H9 (cell line): ENCODE measurements at regions not wholly inside any gene's neighbourhood (a gene's known extent, or its start where the extent isn't known, plus 50 kb on each side); places are given as distances from the start of the nearest gene placed in this dataset.

Experiments
- DNase-seq: peaks from one replicate; pipeline ENCODE4 v3.0.0-alpha.2; 2017
- H2AFZ ChIP-seq: one replicate; pipeline ENCODE4 v1.6.1; 2013; ENCODE audit warnings: mild to moderate bottlenecking, low read length, control low read depth, moderate library complexity
- H2AK5ac ChIP-seq: 2 replicates; pipeline ENCODE4 v1.6.1; 2013; ENCODE audit warnings: low read length, control low read depth, mixed read lengths; ENCODE audit not compliant: insufficient read length
- H2BK120ac ChIP-seq: one replicate; pipeline ENCODE4 v1.6.1; 2013; ENCODE audit warnings: low read depth, mild to moderate bottlenecking, low read length, control low read depth, inconsistent platforms; ENCODE audit not compliant: poor library complexity, severe bottlenecking
- H2BK12ac ChIP-seq: 2 replicates; pipeline ENCODE4 v1.6.1; 2013; ENCODE audit warnings: low read length, control low read depth, mixed read lengths, low read depth; ENCODE audit not compliant: insufficient read length
- H2BK15ac ChIP-seq: 2 replicates; pipeline ENCODE4 v1.6.1; 2013; ENCODE audit warnings: low read depth, low read length, control low read depth
- H2BK20ac ChIP-seq: one replicate; pipeline ENCODE4 v1.6.1; 2013; ENCODE audit warnings: low read depth, mild to moderate bottlenecking, low read length, control low read depth, inconsistent platforms; ENCODE audit not compliant: poor library complexity, severe bottlenecking
- H2BK5ac ChIP-seq: 2 replicates; pipeline ENCODE4 v1.6.1; 2013; ENCODE audit warnings: low read length, control low read depth, mixed read lengths; ENCODE audit not compliant: insufficient read length
- H3K14ac ChIP-seq: 2 replicates; pipeline ENCODE4 v1.6.1; 2013; ENCODE audit warnings: low read length, control low read depth; ENCODE audit not compliant: insufficient read depth
- H3K18ac ChIP-seq: 2 replicates; pipeline ENCODE4 v1.6.1; 2013; ENCODE audit warnings: low read depth, mild to moderate bottlenecking, mixed read lengths, low read length, control low read depth; ENCODE audit not compliant: insufficient read length
- H3K23ac ChIP-seq: 2 replicates; pipeline ENCODE4 v1.6.1; 2013; ENCODE audit warnings: low read length, control low read depth, mixed read lengths, low read depth; ENCODE audit not compliant: insufficient read length
- H3K23me2 ChIP-seq: 2 replicates; pipeline ENCODE4 v1.6.1; 2013; ENCODE audit warnings: low read depth, mild to moderate bottlenecking, mixed read lengths, low read length, control low read depth; ENCODE audit not compliant: insufficient read length, poor library complexity, severe bottlenecking
- H3K27ac ChIP-seq: 2 replicates; pipeline ENCODE4 v1.5.1; 2013; ENCODE audit warnings: low read length, control low read depth, mixed read lengths, low read depth; ENCODE audit not compliant: insufficient read length
- H3K27me3 ChIP-seq: 2 replicates; pipeline ENCODE4 v1.6.1; 2013; ENCODE audit warnings: low read length, control low read depth, inconsistent platforms; ENCODE audit not compliant: insufficient read depth
- H3K4ac ChIP-seq: 2 replicates; pipeline ENCODE4 v1.6.1; 2013; ENCODE audit warnings: low read depth, mild to moderate bottlenecking, control low read depth, inconsistent platforms, low read length, moderate library complexity
- H3K4me1 ChIP-seq: 2 replicates; pipeline ENCODE4 v1.6.1; 2013; ENCODE audit warnings: low read length, control low read depth, inconsistent platforms; ENCODE audit not compliant: insufficient read depth
- H3K4me2 ChIP-seq: 2 replicates; pipeline ENCODE4 v1.6.1; 2013; ENCODE audit warnings: low read length, control low read depth, mixed read lengths; ENCODE audit not compliant: insufficient read length, insufficient read depth
- H3K56ac ChIP-seq: 2 replicates; pipeline ENCODE4 v1.6.1; 2013; ENCODE audit warnings: low read depth, mild to moderate bottlenecking, mixed read lengths, low read length, control low read depth; ENCODE audit not compliant: insufficient read length
- H3K79me1 ChIP-seq: 2 replicates; pipeline ENCODE4 v1.6.1; 2013; ENCODE audit warnings: low read depth, mild to moderate bottlenecking, moderate library complexity, low read length, control low read depth, inconsistent platforms; ENCODE audit not compliant: insufficient read depth, poor library complexity, severe bottlenecking
- H3K79me2 ChIP-seq: 2 replicates; pipeline ENCODE4 v1.6.1; 2013; ENCODE audit warnings: low read length, control low read depth, inconsistent platforms; ENCODE audit not compliant: insufficient read depth
- H3K9ac ChIP-seq: 2 replicates; pipeline ENCODE4 v1.6.1; 2013; ENCODE audit warnings: low read length, control low read depth, mixed read lengths; ENCODE audit not compliant: insufficient read length; ENCODE audit errors: extremely low read depth
- H3K9me3 ChIP-seq: one replicate; pipeline ENCODE4 v1.6.1; 2013; ENCODE audit warnings: low read depth, low read length, inconsistent platforms; ENCODE audit not compliant: control insufficient read depth
- H3T11ph ChIP-seq: one replicate; pipeline ENCODE4 v1.6.1; 2013; ENCODE audit warnings: mild to moderate bottlenecking, low read length, control low read depth, inconsistent platforms
- H4K20me1 ChIP-seq: one replicate; pipeline ENCODE4 v1.6.1; 2013; ENCODE audit not compliant: control insufficient read depth, insufficient read length, insufficient read depth
- H4K5ac ChIP-seq: 2 replicates; pipeline ENCODE4 v1.6.1; 2013; ENCODE audit warnings: low read depth, mild to moderate bottlenecking, mixed read lengths, low read length, control low read depth; ENCODE audit not compliant: insufficient read length
- H4K8ac ChIP-seq: replicated peaks from 2 replicates; pipeline ENCODE4 v1.6.1; 2013; ENCODE audit warnings: low read length, control low read depth, mixed read lengths, low read depth; ENCODE audit not compliant: insufficient read length
- H4K91ac ChIP-seq: 2 replicates; pipeline ENCODE4 v1.6.1; 2013; ENCODE audit warnings: low read depth, mild to moderate bottlenecking, moderate library complexity, mixed read lengths, low read length, control low read depth; ENCODE audit not compliant: insufficient read length
- H3K27ac Mint-ChIP-seq, 3 experiments: 2 replicates in 2 of 3; 3 replicates in 1 of 3; pipeline ENCODE4 v1.8.0; 2020 to 2021; ENCODE audit warnings: mixed read lengths in 3 of 3, mild to moderate bottlenecking in 1 of 3, moderate library complexity in 1 of 3
- H3K27me3 Mint-ChIP-seq: 2 replicates; pipeline ENCODE4 v1.8.0; 2021; ENCODE audit warnings: low read depth, mild to moderate bottlenecking, moderate library complexity, mixed read lengths
- H3K36me3 Mint-ChIP-seq, 3 experiments: 2 replicates in 2 of 3; 3 replicates in 1 of 3; pipeline ENCODE4 v1.8.0; 2020 to 2021; ENCODE audit warnings: low read depth in 3 of 3, mixed read lengths in 3 of 3; ENCODE audit not compliant: insufficient read depth in 1 of 3
- H3K4me1 Mint-ChIP-seq, 2 experiments: 2 replicates each; pipeline ENCODE4 v1.8.0; 2020; ENCODE audit warnings: mixed read lengths in 2 of 2
- H3K4me3 Mint-ChIP-seq, 2 experiments: 2 replicates in 1 of 2; 3 replicates in 1 of 2; pipeline ENCODE4 v1.8.0; 2020 to 2021; ENCODE audit warnings: mild to moderate bottlenecking in 2 of 2, mixed read lengths in 2 of 2, moderate library complexity in 1 of 2
- H3K9me3 Mint-ChIP-seq, 2 experiments: 2 replicates in 1 of 2; 3 replicates in 1 of 2; pipeline ENCODE4 v1.8.0; 2020; ENCODE audit warnings: mild to moderate bottlenecking in 2 of 2, mixed read lengths in 2 of 2, moderate library complexity in 1 of 2
- WGBS: extraction: QIAGEN DNeasy Blood & Tissue Kit; methylation state at CpG from one replicate; pipeline ENCODE4 v1.1.7; 2013; ENCODE audit warnings: missing lambda C conversion rate, low lambda C conversion rate, mixed read lengths; ENCODE audit not compliant: insufficient read length; ENCODE audit errors: extremely low coverage; 5-methylcytosine and 5-hydroxymethylcytosine counted together
- TF ChIP-seq, protein P1 (sequence below): fragments of 200-600 bp; sonication (generic); conservative IDR thresholded peaks from 3 replicates; pipeline ENCODE4 v1.8.0; 2021; ENCODE audit warnings: antibody characterized with exemption, mild to moderate bottlenecking

DNA sequence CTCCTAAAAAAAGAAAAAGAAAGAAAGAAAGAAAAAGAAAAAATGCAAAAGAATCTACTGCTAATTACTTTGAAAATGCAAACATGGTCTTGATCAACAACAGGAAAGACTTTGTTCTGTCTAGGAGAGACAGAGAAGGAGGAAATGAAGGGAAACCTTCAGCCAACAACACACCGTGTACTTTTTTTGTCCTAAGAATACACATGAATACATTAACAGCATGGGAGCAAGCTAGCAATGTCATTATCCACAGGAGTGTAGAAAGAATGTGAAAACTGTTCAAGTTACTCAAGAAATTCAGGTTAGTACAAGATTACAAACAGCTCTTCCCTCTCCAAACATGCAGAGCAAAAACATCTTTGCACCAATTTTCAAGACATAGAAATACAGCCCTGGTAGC lies 326.3 kb downstream of the UBE3D start:
- H3K4me3 Mint-ChIP-seq = peak overlapping the region in 1 of 2 experiments; percentile 20; a peak in 2 of 5 replicates
- H4K5ac ChIP-seq = no peak overlapping the region
- H2BK120ac ChIP-seq = no peak overlapping the region
- no peaks in the 10 kb centered on the region for H3K27me3 Mint-ChIP-seq
- no peak overlapping the region for H3K23ac ChIP-seq
- H2AFZ ChIP-seq = no peak overlapping the region
- H2AK5ac ChIP-seq = no peak overlapping the region
- no peak overlapping the region for H3K14ac ChIP-seq
- no peak overlapping the region for H3K18ac ChIP-seq
- no CpG with 5 or more reads among the region's 1 CpG for WGBS
- no peaks in the 10 kb centered on the region for H3K27me3 ChIP-seq
- H3K79me2 ChIP-seq = no peaks in the 10 kb centered on the region
- H4K91ac ChIP-seq = no peak overlapping the region
- H2BK20ac ChIP-seq = no peak overlapping the region
- H3K4me2 ChIP-seq = peak overlapping the region; percentile 15
- H3K4ac ChIP-seq = no peak overlapping the region
- no peaks in the 10 kb centered on the region for H3K9me3 Mint-ChIP-seq
- no peak overlapping the region for H3K27ac ChIP-seq
- H2BK15ac ChIP-seq = no peak overlapping the region
- peak overlapping the region; percentile 3 to 96 (median 86); a peak in 6 of 7 replicates for H3K27ac Mint-ChIP-seq
- no peak overlapping the region for H2BK5ac ChIP-seq
- no peak overlapping the region for H3K9ac ChIP-seq
- H3K56ac ChIP-seq = no peak overlapping the region
- peaks cover 2% of the 10 kb centered on the region for H3K4me1 ChIP-seq
- no peak overlapping the region for H2BK12ac ChIP-seq
- H3K23me2 ChIP-seq = no peaks in the 10 kb centered on the region
- H3T11ph ChIP-seq = no peak overlapping the region
- no peaks in the 10 kb centered on the region; a peak in 2 of 7 replicates for H3K36me3 Mint-ChIP-seq
- no peak overlapping the region for H4K8ac ChIP-seq
- no peaks in the 10 kb centered on the region for H3K79me1 ChIP-seq
- TF ChIP-seq, protein P1, sequence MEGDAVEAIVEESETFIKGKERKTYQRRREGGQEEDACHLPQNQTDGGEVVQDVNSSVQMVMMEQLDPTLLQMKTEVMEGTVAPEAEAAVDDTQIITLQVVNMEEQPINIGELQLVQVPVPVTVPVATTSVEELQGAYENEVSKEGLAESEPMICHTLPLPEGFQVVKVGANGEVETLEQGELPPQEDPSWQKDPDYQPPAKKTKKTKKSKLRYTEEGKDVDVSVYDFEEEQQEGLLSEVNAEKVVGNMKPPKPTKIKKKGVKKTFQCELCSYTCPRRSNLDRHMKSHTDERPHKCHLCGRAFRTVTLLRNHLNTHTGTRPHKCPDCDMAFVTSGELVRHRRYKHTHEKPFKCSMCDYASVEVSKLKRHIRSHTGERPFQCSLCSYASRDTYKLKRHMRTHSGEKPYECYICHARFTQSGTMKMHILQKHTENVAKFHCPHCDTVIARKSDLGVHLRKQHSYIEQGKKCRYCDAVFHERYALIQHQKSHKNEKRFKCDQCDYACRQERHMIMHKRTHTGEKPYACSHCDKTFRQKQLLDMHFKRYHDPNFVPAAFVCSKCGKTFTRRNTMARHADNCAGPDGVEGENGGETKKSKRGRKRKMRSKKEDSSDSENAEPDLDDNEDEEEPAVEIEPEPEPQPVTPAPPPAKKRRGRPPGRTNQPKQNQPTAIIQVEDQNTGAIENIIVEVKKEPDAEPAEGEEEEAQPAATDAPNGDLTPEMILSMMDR = no peak
- no peak for DNase-seq
- no peaks in the 10 kb centered on the region for H4K20me1 ChIP-seq
- H3K4me1 Mint-ChIP-seq = peaks cover 41 to 44% of the 10 kb centered on the region in 2 experiments
- no peaks in the 10 kb centered on the region for H3K9me3 ChIP-seq
